ENCODE measurements at regions not wholly inside any gene's neighbourhood (a gene's known extent, or its start where the extent isn't known, plus 50 kb on each side); places are given as distances from the start of the nearest gene placed in this dataset.

- peak; percentile 47 for DNase-seq (ENCODE audit: low spot score)
- in situ Hi-C loops (cut with MboI; ENCODE audit: low pct_unique_long_range_greater_than_20kb, low sequenced_read_pairs, unreplicated experiment), result no loop called here
- TF ChIP-seq, protein P1, sequence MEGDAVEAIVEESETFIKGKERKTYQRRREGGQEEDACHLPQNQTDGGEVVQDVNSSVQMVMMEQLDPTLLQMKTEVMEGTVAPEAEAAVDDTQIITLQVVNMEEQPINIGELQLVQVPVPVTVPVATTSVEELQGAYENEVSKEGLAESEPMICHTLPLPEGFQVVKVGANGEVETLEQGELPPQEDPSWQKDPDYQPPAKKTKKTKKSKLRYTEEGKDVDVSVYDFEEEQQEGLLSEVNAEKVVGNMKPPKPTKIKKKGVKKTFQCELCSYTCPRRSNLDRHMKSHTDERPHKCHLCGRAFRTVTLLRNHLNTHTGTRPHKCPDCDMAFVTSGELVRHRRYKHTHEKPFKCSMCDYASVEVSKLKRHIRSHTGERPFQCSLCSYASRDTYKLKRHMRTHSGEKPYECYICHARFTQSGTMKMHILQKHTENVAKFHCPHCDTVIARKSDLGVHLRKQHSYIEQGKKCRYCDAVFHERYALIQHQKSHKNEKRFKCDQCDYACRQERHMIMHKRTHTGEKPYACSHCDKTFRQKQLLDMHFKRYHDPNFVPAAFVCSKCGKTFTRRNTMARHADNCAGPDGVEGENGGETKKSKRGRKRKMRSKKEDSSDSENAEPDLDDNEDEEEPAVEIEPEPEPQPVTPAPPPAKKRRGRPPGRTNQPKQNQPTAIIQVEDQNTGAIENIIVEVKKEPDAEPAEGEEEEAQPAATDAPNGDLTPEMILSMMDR (IDR thresholded peaks at IDR 0.05; ENCODE audit: extremely low read depth, insufficient read depth, missing control alignments), result peak; percentile 71
Measured at GRCh38 chr18:67217551-67218166, 298.9 kb downstream of the DSEL start.

- in situ Hi-C loops (cut with MboI; ENCODE audit: low pct_unique_long_range_greater_than_20kb, low sequenced_read_pairs, unreplicated experiment), result no loop called here
- TF ChIP-seq, protein P1 (IDR thresholded peaks at IDR 0.05; ENCODE audit: extremely low read depth, insufficient read depth, missing control alignments), result no peak
- DNase-seq (ENCODE audit: low spot score), result no peak
Measured at GRCh38 chr18:67216846-67217245, 299.7 kb downstream of the DSEL start.

DNA sequence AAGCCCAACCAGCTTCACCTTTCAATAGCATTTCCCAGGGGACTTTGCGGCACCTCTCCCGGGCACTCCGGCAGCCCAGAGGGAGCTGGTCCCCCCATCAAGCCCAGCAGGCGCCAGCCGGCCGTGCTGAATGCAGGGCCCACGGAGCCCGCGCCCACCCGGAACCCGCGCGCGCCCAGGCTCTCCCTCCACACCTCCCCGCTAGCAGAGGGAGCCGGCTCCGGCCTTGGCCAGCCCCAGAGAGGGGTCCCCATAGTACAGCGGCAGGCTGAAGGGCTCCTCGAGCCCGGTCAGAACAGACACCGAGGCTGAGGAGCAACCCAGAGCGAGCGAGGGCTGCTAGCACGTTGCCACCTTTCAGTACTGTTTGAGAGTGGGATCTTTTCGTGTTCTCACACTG lies 300.8 kb downstream of the DSEL start:
- in situ Hi-C loops (cut with MboI; ENCODE audit: low pct_unique_long_range_greater_than_20kb, low sequenced_read_pairs, unreplicated experiment), result no loop called here
- TF ChIP-seq, protein P1 (IDR thresholded peaks at IDR 0.05; ENCODE audit: extremely low read depth, insufficient read depth, missing control alignments), result no peak

GRCh38 chr18:67211646-67212045 lies 304.9 kb downstream of the DSEL start:
- in situ Hi-C loops (cut with MboI; ENCODE audit: low pct_unique_long_range_greater_than_20kb, low sequenced_read_pairs, unreplicated experiment), result no loop called here
- TF ChIP-seq, protein P1 (IDR thresholded peaks at IDR 0.05; ENCODE audit: extremely low read depth, insufficient read depth, missing control alignments), result no peak
- no peak for DNase-seq (ENCODE audit: low spot score)

More for the DNA sequence above, 300.8 kb downstream of the DSEL start:
- no peak for DNase-seq (ENCODE audit: low spot score)

- DNase-seq (ENCODE audit: low spot score), result no peak
- TF ChIP-seq, protein P1 (IDR thresholded peaks at IDR 0.05; ENCODE audit: extremely low read depth, insufficient read depth, missing control alignments), result no peak
- in situ Hi-C loops (cut with MboI; ENCODE audit: low pct_unique_long_range_greater_than_20kb, low sequenced_read_pairs, unreplicated experiment), result no loop called here
Measured at GRCh38 chr18:67200665-67201064, 315.9 kb downstream of the DSEL start.

GRCh38 chr18:67199993-67200617 lies 316.4 kb downstream of the DSEL start:
- peak; percentile 20 for DNase-seq (ENCODE audit: low spot score)
- in situ Hi-C loops (cut with MboI; ENCODE audit: low pct_unique_long_range_greater_than_20kb, low sequenced_read_pairs, unreplicated experiment), result no loop called here
- TF ChIP-seq, protein P1 (IDR thresholded peaks at IDR 0.05; ENCODE audit: extremely low read depth, insufficient read depth, missing control alignments), result peak; percentile 68

Measured in GM13977 (cell line).